ENCODE measurements at regions not wholly inside any gene's neighbourhood (a gene's known extent, or its start where the extent isn't known, plus 50 kb on each side); places are given as distances from the start of the nearest gene placed in this dataset.

DNA sequence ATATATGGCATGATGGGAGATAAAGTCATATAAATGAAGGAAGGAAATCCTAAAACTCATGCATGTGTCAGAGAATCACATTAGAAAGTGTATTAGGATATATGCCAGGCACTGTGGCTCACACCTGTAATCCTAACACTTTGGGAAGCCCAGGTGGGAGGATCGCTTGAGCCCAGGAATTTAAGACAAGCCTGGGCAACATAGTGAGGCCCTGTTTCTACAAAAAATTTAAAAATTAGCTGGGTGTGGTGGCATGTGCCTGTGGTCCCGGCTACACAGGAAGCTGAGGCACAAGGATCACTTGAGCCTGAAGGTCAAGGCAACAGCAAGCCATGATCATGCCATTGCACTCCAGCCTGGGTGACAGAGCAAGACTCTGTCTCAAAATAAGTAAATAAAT, 130.3 kb upstream of the ARID2 start:
- TF ChIP-seq POLR2A (IDR thresholded peaks at IDR 0.05; ENCODE audit: low read depth, low read length) (no peak), POLR2AphosphoS5 (IDR thresholded peaks at IDR 0.05; ENCODE audit: low read depth, low read length) (no peak), TAF1 (IDR thresholded peaks at IDR 0.05; ENCODE audit: low read depth, low read length) (no peak), POU2F2 (IDR thresholded peaks at IDR 0.05; ENCODE audit: low read depth, low read length) (no peak)

Measured in GM12891 (cell line).